Cardiac septum (tissue), 1 donor: ENCODE measurements at regions not wholly inside any gene's neighbourhood (a gene's known extent, or its start where the extent isn't known, plus 50 kb on each side); places are given as distances from the start of the nearest gene placed in this dataset.
"Not testable (repeated sequence)": the region's sequence is repeated elsewhere in the genome, so short reads cannot be mapped to it uniquely, and the experiment has no call there.

Experiments used
- DNase-seq: peaks from one replicate; pipeline ENCODE4 v3.0.0-alpha.2; 2020; ENCODE audit warnings: low spot score
- intact Hi-C: fragments of 100-400 bp; cut with DNase I; formaldehyde crosslinking; loops from one replicate; pipeline ENCODE4 v1.14.0; 2022
- donor health status: DM: no; HTN: no; CAD: no.

GRCh38 chr11:106152013-106152412 lies 74.6 kb downstream of the AASDHPPT start:
- no peak for DNase-seq
- intact Hi-C loops: no loop called here

- no peak for DNase-seq
- intact Hi-C loops: no loop called here
These were observed 75.4 kb downstream of the AASDHPPT start for GRCh38 chr11:106152824-106153223.

- no peak for DNase-seq
- intact Hi-C loops: no loop called here
These were observed 79.0 kb downstream of the AASDHPPT start for GRCh38 chr11:106156290-106156937.

GRCh38 chr11:106158406-106158805 lies 80.9 kb downstream of the AASDHPPT start:
- intact Hi-C loops: no loop called here
- DNase-seq: no peak

- intact Hi-C loops: no loop called here
- DNase-seq: no peak
These were observed 82.4 kb downstream of the AASDHPPT start for GRCh38 chr11:106159836-106160235.

- intact Hi-C loops: no loop called here
- DNase-seq: no peak
These were observed 83.0 kb downstream of the AASDHPPT start for GRCh38 chr11:106160494-106160893.

GRCh38 chr11:106161775-106162634 lies 84.5 kb downstream of the AASDHPPT start:
- intact Hi-C loops: no loop called here
- no peak for DNase-seq

- intact Hi-C loops: no loop called here
- no peak for DNase-seq
These were observed 89.6 kb downstream of the AASDHPPT start for GRCh38 chr11:106167085-106167484.

GRCh38 chr11:106172386-106172991 lies 95.0 kb downstream of the AASDHPPT start:
- intact Hi-C loops: no loop called here

GRCh38 chr11:106173291-106173690 lies 95.8 kb downstream of the AASDHPPT start:
- intact Hi-C loops: no loop called here
- DNase-seq: no peak

More at GRCh38 chr11:106172386-106172991, 95.0 kb downstream of the AASDHPPT start:
- no peak for DNase-seq

GRCh38 chr11:106174003-106174402 lies 96.5 kb downstream of the AASDHPPT start:
- DNase-seq, intact Hi-C loops: not testable (repeated sequence)

- DNase-seq: no peak
- intact Hi-C loops: no loop called here
These were observed 99.4 kb downstream of the AASDHPPT start for GRCh38 chr11:106176817-106177216.

- intact Hi-C loops: no loop called here
- no peak for DNase-seq
These were observed 99.8 kb downstream of the AASDHPPT start for GRCh38 chr11:106177311-106177710.

- no peak for DNase-seq
- intact Hi-C loops: no loop called here
These were observed 100.9 kb downstream of the AASDHPPT start for GRCh38 chr11:106178361-106178760.

GRCh38 chr11:106179048-106179447 lies 101.6 kb downstream of the AASDHPPT start:
- no peak for DNase-seq
- intact Hi-C loops: no loop called here

GRCh38 chr11:106186630-106187029 lies 109.2 kb downstream of the AASDHPPT start:
- DNase-seq: no peak
- intact Hi-C loops: no loop called here

- intact Hi-C loops: no loop called here
These were observed 110.5 kb downstream of the AASDHPPT start for GRCh38 chr11:106187860-106188456.

GRCh38 chr11:106193956-106194355 lies 116.5 kb downstream of the AASDHPPT start:
- no peak for DNase-seq
- intact Hi-C loops: no loop called here

More at GRCh38 chr11:106187860-106188456, 110.5 kb downstream of the AASDHPPT start:
- no peak for DNase-seq

- DNase-seq: no peak
- intact Hi-C loops: no loop called here
These were observed 120.0 kb downstream of the AASDHPPT start for GRCh38 chr11:106197438-106197837.

- intact Hi-C loops: no loop called here
- no peak for DNase-seq
These were observed 125.6 kb downstream of the AASDHPPT start for GRCh38 chr11:106202935-106203620.
